K562 (cell line): ENCODE measurements at regions not wholly inside any gene's neighbourhood (a gene's known extent, or its start where the extent isn't known, plus 50 kb on each side); places are given as distances from the start of the nearest gene placed in this dataset.

Source experiments
- ATAC-seq: fragments of 200-7000 bp; cut with Tn5 transposase; 3 replicates; pipeline ENCODE4 v1.9.1; 2020; ENCODE audit warnings: moderate library complexity
- BruUV-seq: library from RNA; stranded (reverse); fragments of 400-500 nt; replicated peaks from 2 replicates; lab custom pipeline; 2021; lab: Mats Ljungman, UMichigan
- CTCF ChIA-PET: fragments of 300-600 bp; formaldehyde crosslinking; extraction: SDS; loops from one replicate; lab custom pipeline; 2021; ENCODE audit warnings: low intra/inter-chr PET ratio; lab: Yijun Ruan, JAX
- POLR2A ChIA-PET: fragments of 300-600, 350-650 bp; sonication (Branson Sonifier 250); formaldehyde crosslinking; extraction: SDS; loops from one replicate; lab custom pipeline; 2021; ENCODE audit warnings: antibody characterized with exemption, inconsistent platforms; lab: Yijun Ruan, JAX
- DNase-seq, 4 experiments: peaks; one replicate each; pipeline versions ENCODE4 v3.0.0 to v3.0.0-alpha.2; 2011 to 2018; ENCODE audit warnings: low spot score in 3 of 4, mixed read lengths in 3 of 4; ENCODE audit errors: extremely low read depth in 1 of 4
- FAIRE-seq: peaks from 2 replicates; lab custom pipeline; 2011; peaks lifted over from hg19 to GRCh38; lab: Jason Lieb, UNC
- H2AFZ ChIP-seq: 2 replicates; pipeline ENCODE4 v1.6.0; 2011; ENCODE audit warnings: low read depth, low read length, control low read depth, inconsistent platforms
- H3K27ac ChIP-seq: fragments of 200-600 bp; 3 replicates; pipeline ENCODE4 v1.8.0; 2011; ENCODE audit warnings: low read depth, mild to moderate bottlenecking, control low read depth, inconsistent platforms, low read length, moderate library complexity, mixed read lengths; ENCODE audit errors: extremely low read depth
- H3K27me3 ChIP-seq, 2 experiments: fragments of 300-600 bp in 1 of 2; 2 replicates in 1 of 2; 3 replicates in 1 of 2; pipeline versions ENCODE4 v1.6.0 to v1.8.0; 2011; ENCODE audit warnings: inconsistent platforms in 2 of 2, low read length in 2 of 2, mild to moderate bottlenecking in 1 of 2, mixed read lengths in 1 of 2, moderate library complexity in 1 of 2; ENCODE audit not compliant: control insufficient read depth in 2 of 2, insufficient read depth in 2 of 2
- H3K36me3 ChIP-seq: fragments of 300-600 bp; 3 replicates; pipeline ENCODE4 v1.8.0; 2011; ENCODE audit warnings: mild to moderate bottlenecking, low read length, inconsistent platforms; ENCODE audit not compliant: control insufficient read depth, insufficient read depth
- H3K4me1 ChIP-seq, 2 experiments: fragments of 200-600 bp in 1 of 2; replicated peaks in 1 of 2; 2 replicates in 1 of 2; 3 replicates in 1 of 2; pipeline versions ENCODE4 v1.5.1 to v1.8.0; 2011; ENCODE audit warnings: inconsistent platforms in 2 of 2, low read length in 2 of 2, mild to moderate bottlenecking in 1 of 2, mixed read lengths in 1 of 2, moderate library complexity in 1 of 2; ENCODE audit not compliant: control insufficient read depth in 2 of 2, insufficient read depth in 2 of 2
- H3K4me2 ChIP-seq: 2 replicates; pipeline ENCODE4 v1.6.1; 2011; ENCODE audit warnings: low read length, control low read depth, inconsistent platforms, mixed read lengths; ENCODE audit not compliant: insufficient read depth
- H3K4me3 ChIP-seq: fragments of 200-600 bp; sonication (generic), shearing (Covaris generic); 2 replicates; pipeline ENCODE4 v1.5.1; 2016; ENCODE audit warnings: control low read depth, inconsistent platforms
- H3K79me2 ChIP-seq: fragments of 200-600 bp; 3 replicates; pipeline ENCODE4 v1.8.0; 2011; ENCODE audit warnings: low read length, inconsistent platforms; ENCODE audit not compliant: control insufficient read depth, insufficient read depth
- H3K9ac ChIP-seq, 2 experiments: 2 replicates each; pipeline versions ENCODE4 v1.6.0 to v1.6.1; 2011; ENCODE audit warnings: low read depth in 2 of 2, low read length in 2 of 2, control low read depth in 1 of 2, inconsistent platforms in 1 of 2, mild to moderate bottlenecking in 1 of 2, mixed read lengths in 1 of 2; ENCODE audit not compliant: insufficient read depth in 1 of 2
- H3K9me1 ChIP-seq: one replicate; pipeline ENCODE4 v1.6.0; 2011; ENCODE audit warnings: inconsistent platforms, mild to moderate bottlenecking, low read length, moderate library complexity; ENCODE audit not compliant: control insufficient read depth, insufficient read depth
- H3K9me3 ChIP-seq: replicated peaks from 2 replicates; pipeline ENCODE4 v1.5.1; 2011; ENCODE audit warnings: low read depth, low read length, inconsistent platforms; ENCODE audit not compliant: control insufficient read depth, insufficient read depth
- H4K20me1 ChIP-seq: replicated peaks from 2 replicates; pipeline ENCODE4 v1.6.1; 2011; ENCODE audit warnings: low read length, inconsistent platforms, mixed read lengths; ENCODE audit not compliant: control insufficient read depth, insufficient read depth
- CBFA2T3 ChIP-seq: fragments of 450-650 bp; IDR thresholded peaks from 2 replicates; pipeline ENCODE4 v1.6.1; 2017
- CC2D1A ChIP-seq: fragments of 450-650 bp; IDR thresholded peaks from 2 replicates; pipeline ENCODE4 v1.6.1; 2017; ENCODE audit warnings: mild to moderate bottlenecking
- EWSR1 ChIP-seq: fragments of 450-650 bp; IDR thresholded peaks from 2 replicates; pipeline ENCODE4 v1.6.1; 2018; ENCODE audit warnings: borderline replicate concordance, mild to moderate bottlenecking, low read depth, moderate library complexity; ENCODE audit not compliant: partially characterized antibody
- FOXA1 ChIP-seq: fragments of 450-650 bp; IDR thresholded peaks from 2 replicates; pipeline ENCODE4 v1.6.1; 2016; ENCODE audit warnings: mild to moderate bottlenecking, borderline replicate concordance
- HDAC2 ChIP-seq: fragments of 450-650 bp; IDR thresholded peaks from 2 replicates; pipeline ENCODE4 v1.6.1; 2016; ENCODE audit warnings: mild to moderate bottlenecking
- MEIS2 ChIP-seq: fragments of 450-650 bp; IDR thresholded peaks from 2 replicates; pipeline ENCODE4 v1.6.1; 2014; ENCODE audit warnings: mild to moderate bottlenecking; ENCODE audit not compliant: partially characterized antibody
- MYNN ChIP-seq, 2 experiments: sonication (generic); formaldehyde crosslinking in 1 of 2; IDR thresholded peaks; 2 replicates each; pipeline versions ENCODE4 v1.5.0 to v1.6.1; 2016 to 2020; ENCODE audit warnings: antibody characterized with exemption in 1 of 2, missing genetic modification reagents in 1 of 2
- SAFB2 ChIP-seq: fragments of 200-400 bp; formaldehyde crosslinking; IDR thresholded peaks from 2 replicates; pipeline ENCODE4 v1.6.1; 2018; ENCODE audit warnings: borderline replicate concordance, low read length, low read depth, moderate library complexity; ENCODE audit not compliant: severe bottlenecking
- SUPT5H ChIP-seq: fragments of 450-650 bp; IDR thresholded peaks from 2 replicates; pipeline ENCODE4 v1.6.1; 2016
- TSC22D4 ChIP-seq: fragments of 450-650 bp; IDR thresholded peaks from 2 replicates; pipeline ENCODE4 v1.6.1; 2016; ENCODE audit warnings: missing genetic modification characterization, missing biosample characterization, control low read depth
- ZBTB40 ChIP-seq, 2 experiments: fragments of 450-650 bp in 1 of 2; sonication (generic) in 1 of 2; formaldehyde crosslinking in 1 of 2; IDR thresholded peaks; 2 replicates each; pipeline versions ENCODE4 v1.7.1 to v1.9.0; 2016 to 2022; ENCODE audit warnings: inconsistent platforms in 1 of 2, mild to moderate bottlenecking in 1 of 2, missing genetic modification reagents in 1 of 2
- ZBTB8A ChIP-seq: fragments of 450-650 bp; IDR thresholded peaks from 2 replicates; pipeline ENCODE4 v1.6.1; 2018; ENCODE audit warnings: mild to moderate bottlenecking, moderate library complexity; ENCODE audit not compliant: partially characterized antibody
- ZNF197 ChIP-seq: fragments of 200-800 bp; sonication (Bioruptor generic); IDR thresholded peaks from 2 replicates; pipeline ENCODE4 v1.6.1; 2016; ENCODE audit warnings: low read depth, missing genetic modification characterization, missing compliant biosample characterization
- ZNF232 ChIP-seq: sonication (generic); formaldehyde crosslinking; IDR thresholded peaks from 2 replicates; pipeline ENCODE4 v1.8.0; 2022; ENCODE audit warnings: mild to moderate bottlenecking, missing genetic modification reagents
- ZNF695 ChIP-seq: fragments of 450-650 bp; formaldehyde crosslinking; IDR thresholded peaks from 2 replicates; pipeline ENCODE4 v1.4.0; 2020; ENCODE audit warnings: mild to moderate bottlenecking, moderate library complexity
- WGBS: fragments of 100-300 bp; shearing (Covaris generic); methylation state at CpG from one replicate; pipeline ENCODE4 v1.1.6; 2016; ENCODE audit warnings: low coverage, mixed read lengths; ENCODE audit not compliant: insufficient coverage; ENCODE audit errors: missing lambda C conversion rate; 5-methylcytosine and 5-hydroxymethylcytosine counted together
- in situ Hi-C: fragments of 300-500 bp; cut with MboI; formaldehyde crosslinking; loops from 4 replicates; pipeline ENCODE4 v1.15.0; 2018; ENCODE audit warnings: inconsistent platforms, mixed read lengths
- intact Hi-C: fragments of 100-400 bp; cut with micrococcal nuclease; formaldehyde crosslinking; loops from 2 replicates; pipeline ENCODE4 v1.14.2; 2022

- no peaks in the 10 kb centered on the region for H3K79me2 ChIP-seq
- ATAC-seq = no peak
- H3K9me1 ChIP-seq = no peaks in the 10 kb centered on the region
- no peak overlapping the region for H3K4me3 ChIP-seq
- WGBS = 10% methylated on average over 2 of the region's 2 CpGs
- H3K27ac ChIP-seq = no peak overlapping the region
- intact Hi-C loops (no loop called here), in situ Hi-C loops (no loop called here)
- no TSS peak for BruUV-seq
- FAIRE-seq = no peak
- DNase-seq = no peak
- no peaks in the 10 kb centered on the region for H3K27me3 ChIP-seq
- ChIA-PET CTCF (no interaction called here), POLR2A (no interaction called here)
- no peaks in the 10 kb centered on the region for H3K36me3 ChIP-seq
- H3K4me2 ChIP-seq = no peak overlapping the region
- H2AFZ ChIP-seq = no peak overlapping the region
- peaks cover 0 to 8% of the 10 kb centered on the region in 2 experiments; a peak in 2 of 5 replicates for H3K4me1 ChIP-seq
- H4K20me1 ChIP-seq = no peaks in the 10 kb centered on the region
- H3K9me3 ChIP-seq = no peaks in the 10 kb centered on the region
- H3K9ac ChIP-seq = no peak overlapping the region
- TF ChIP-seq EWSR1 = no peak
- TF ChIP-seq SAFB2 = no peak
- no peak for TF ChIP-seq ZNF232 (CRISPR knock-in tag)
- no peak for TF ChIP-seq HDAC2
- TF ChIP-seq SUPT5H = no peak
- no peak for TF ChIP-seq MEIS2
- no peak for TF ChIP-seq CBFA2T3
- TF ChIP-seq CC2D1A = no peak
- TF ChIP-seq ZBTB40 (IDR thresholded peaks at IDR 0.05) = no peak
- no peak for TF ChIP-seq ZBTB40 (CRISPR knock-in tag; IDR thresholded peaks at IDR 0.05)
- TF ChIP-seq TSC22D4 (tag) = no peak
- TF ChIP-seq MYNN (IDR thresholded peaks at IDR 0.05) = no peak
- TF ChIP-seq MYNN (CRISPR knock-in tag; IDR thresholded peaks at IDR 0.05) = no peak
- TF ChIP-seq ZNF695 = no peak
- no peak for TF ChIP-seq ZBTB8A
- TF ChIP-seq ZNF197 = no peak
- no peak for TF ChIP-seq FOXA1
Observed at GRCh38 chr12:92546635-92547348, 156.0 kb upstream of the PLEKHG7 start.
